Endothelial cell of umbilical vein (primary cell): ENCODE measurements at regions not wholly inside any gene's neighbourhood (a gene's known extent, or its start where the extent isn't known, plus 50 kb on each side); places are given as distances from the start of the nearest gene placed in this dataset.

Source experiments
- BruUV-seq: library from RNA; stranded (reverse); fragments of 400-500 nt; replicated peaks from 2 replicates; lab custom pipeline; 2021; lab: Mats Ljungman, UMichigan
- CTCF ChIA-PET: fragments of 300-600, 350-600 bp; sonication (Branson Sonifier 250); formaldehyde crosslinking; loops from one replicate; lab custom pipeline; 2021; ENCODE audit warnings: antibody characterized with exemption, inconsistent platforms; lab: Charles Lee
- POLR2A ChIA-PET: fragments of 300-600, 350-600 bp; sonication (Branson Sonifier 250); formaldehyde crosslinking; loops from one replicate; lab custom pipeline; 2021; ENCODE audit warnings: antibody characterized with exemption, inconsistent platforms; lab: Charles Lee
- DNase-seq: peaks from one replicate; pipeline ENCODE4 v3.0.0-alpha.2; 2011; ENCODE audit warnings: low read depth, low spot score
- FAIRE-seq: peaks from 2 replicates; lab custom pipeline; 2011; peaks lifted over from hg19 to GRCh38; lab: Jason Lieb, UNC
- H2AFZ ChIP-seq: 2 replicates; pipeline ENCODE4 v1.6.0; 2012; ENCODE audit warnings: low read depth, low read length, control low read depth, inconsistent platforms
- H3K27ac ChIP-seq: 2 replicates; pipeline ENCODE4 v1.5.1; 2011; ENCODE audit warnings: low read depth, mild to moderate bottlenecking, control low read depth, low read length, moderate library complexity; ENCODE audit not compliant: insufficient read depth
- H3K27me3 ChIP-seq, 2 experiments: 2 replicates each; pipeline versions ENCODE4 v1.6.0 to v1.6.1; 2011; ENCODE audit warnings: low read length in 2 of 2, mixed read lengths in 1 of 2; ENCODE audit not compliant: control insufficient read depth in 2 of 2, insufficient read depth in 2 of 2
- H3K36me3 ChIP-seq, 2 experiments: 2 replicates in 1 of 2; 3 replicates in 1 of 2; pipeline ENCODE4 v1.5.1; 2011; ENCODE audit warnings: low read length in 2 of 2, mild to moderate bottlenecking in 1 of 2, moderate library complexity in 1 of 2; ENCODE audit not compliant: control insufficient read depth in 2 of 2, insufficient read depth in 2 of 2; ENCODE audit errors: extremely low read depth in 1 of 2
- H3K4me1 ChIP-seq: 3 replicates; pipeline ENCODE4 v1.5.1; 2011; ENCODE audit warnings: mild to moderate bottlenecking, low read length; ENCODE audit not compliant: control insufficient read depth, insufficient read depth; ENCODE audit errors: extremely low read depth
- H3K4me2 ChIP-seq: 2 replicates; pipeline ENCODE4 v1.6.1; 2011; ENCODE audit warnings: low read length, control low read depth, mixed read lengths; ENCODE audit not compliant: insufficient read depth
- H3K4me3 ChIP-seq, 3 experiments: fragments of 200-600 bp in 1 of 3; sonication (generic), shearing (Covaris generic) in 1 of 3; replicated peaks in 1 of 3; 2 replicates each; pipeline ENCODE4 v1.5.1; 2011 to 2016; ENCODE audit warnings: control low read depth in 3 of 3, low read length in 3 of 3, mild to moderate bottlenecking in 2 of 3, inconsistent platforms in 1 of 3, low read depth in 1 of 3, moderate library complexity in 1 of 3; ENCODE audit not compliant: insufficient read depth in 1 of 3
- H3K79me2 ChIP-seq: 2 replicates; pipeline ENCODE4 v1.6.0; 2012; ENCODE audit warnings: low read length, inconsistent platforms; ENCODE audit not compliant: control insufficient read depth, insufficient read depth
- H3K9ac ChIP-seq: replicated peaks from 2 replicates; pipeline ENCODE3; 2011; ENCODE audit warnings: low read length, control low read depth; ENCODE audit not compliant: insufficient read depth; ENCODE audit errors: extremely low read depth
- H3K9me1 ChIP-seq: replicated peaks from 3 replicates; pipeline ENCODE4 v1.6.0; 2011; ENCODE audit warnings: mild to moderate bottlenecking, low read length; ENCODE audit not compliant: control insufficient read depth, insufficient read depth; ENCODE audit errors: extremely low read depth
- H3K9me3 ChIP-seq: replicated peaks from 2 replicates; pipeline ENCODE4 v1.5.1; 2012; ENCODE audit warnings: low read length, inconsistent platforms; ENCODE audit not compliant: control insufficient read depth, insufficient read depth
- H4K20me1 ChIP-seq: replicated peaks from 2 replicates; pipeline ENCODE3; 2011; ENCODE audit warnings: mild to moderate bottlenecking, low read length; ENCODE audit not compliant: control insufficient read depth, insufficient read depth; ENCODE audit errors: extremely low read depth
- FOS ChIP-seq: IDR thresholded peaks from 2 replicates; pipeline ENCODE4 v1.6.1; 2011; ENCODE audit warnings: mild to moderate bottlenecking, low read length, moderate library complexity, borderline replicate concordance; ENCODE audit not compliant: insufficient read depth
- GATA2 ChIP-seq: IDR thresholded peaks from 2 replicates; pipeline ENCODE4 v1.7.0; 2011; ENCODE audit warnings: low read depth, mild to moderate bottlenecking, moderate library complexity, mixed read lengths, low read length; ENCODE audit not compliant: insufficient read length, insufficient read depth
- JUN ChIP-seq: IDR thresholded peaks from 2 replicates; pipeline ENCODE4 v1.6.1; 2011; ENCODE audit warnings: borderline replicate concordance, low read depth; ENCODE audit not compliant: insufficient read length, insufficient read depth
- dilution Hi-C: fragments of 300-500 bp; cut with MboI; formaldehyde crosslinking; loops from one replicate; pipeline ENCODE4 v1.15.0; 2019; ENCODE audit warnings: low sequenced_read_pairs; ENCODE audit not compliant: extremely low pct_ligation_motif_present
- intact Hi-C: fragments of 100-400 bp; cut with micrococcal nuclease; formaldehyde crosslinking; loops from one replicate; pipeline ENCODE4 v1.10.0; 2022

DNA sequence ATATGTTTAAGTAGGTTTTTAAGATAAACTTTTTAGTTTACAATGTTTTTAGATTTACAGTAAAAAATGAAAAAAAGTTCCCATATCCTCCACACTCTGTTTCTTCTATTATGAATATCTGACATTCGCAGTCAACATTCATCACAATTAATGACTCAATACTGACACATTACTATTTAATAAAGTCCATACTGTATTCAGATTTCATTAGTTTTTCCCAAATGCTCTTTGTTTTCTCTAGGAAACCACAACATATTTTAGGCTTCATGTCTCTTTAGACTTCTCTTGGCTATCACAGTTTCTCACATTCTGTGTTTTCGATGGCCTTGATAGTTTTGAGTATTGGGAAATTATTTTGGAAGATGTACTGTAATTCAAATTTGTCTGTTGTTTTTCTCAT, 399.8 kb downstream of the SLC6A15 start:
- Histone ChIP-seq H2AFZ (no peak overlapping the region), H3K27me3 (no peaks in the 10 kb centered on the region), H3K79me2 (no peaks in the 10 kb centered on the region), H3K4me3 (no peak overlapping the region), H4K20me1 (no peaks in the 10 kb centered on the region), H3K9ac (no peak overlapping the region), H3K4me2 (no peak overlapping the region), H3K4me1 (no peaks in the 10 kb centered on the region), H3K9me3 (no peaks in the 10 kb centered on the region), H3K27ac (no peak overlapping the region), H3K9me1 (no peaks in the 10 kb centered on the region), H3K36me3 (no peaks in the 10 kb centered on the region)
- CTCF ChIA-PET: interaction anchor here (2.1 kb wide), 1 partner anchor 9 kb away, joined by 7 read pairs; no protein-coding TSS in a partner anchor
- POLR2A ChIA-PET: no interaction called here
- DNase-seq: no peak
- BruUV-seq: no TSS peak
- TF ChIP-seq JUN: no peak
- TF ChIP-seq FOS: peak; percentile 34
- intact Hi-C loops (no loop called here), dilution Hi-C loops (no loop called here)
- peak; percentile 26 for FAIRE-seq

DNA sequence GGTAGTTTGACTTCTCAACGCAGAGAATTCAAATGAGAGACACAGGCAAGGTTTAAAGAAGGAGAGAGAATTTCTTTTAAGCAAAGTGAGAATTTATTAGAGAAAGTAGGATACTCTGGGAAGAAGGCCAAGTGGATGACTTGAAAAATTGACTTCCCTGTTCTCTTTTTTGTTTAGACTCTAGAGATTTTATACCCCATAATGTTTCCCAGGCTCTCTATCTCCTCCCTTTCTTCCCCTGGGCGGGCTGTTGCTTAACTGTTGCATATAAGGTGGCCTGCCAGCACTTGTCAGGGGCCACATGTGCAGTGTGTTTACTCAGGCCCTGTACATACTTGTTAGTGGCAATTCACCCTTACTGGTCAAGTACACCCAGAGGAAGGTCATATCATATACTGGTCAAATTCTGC, 403.7 kb downstream of the SLC6A15 start:
- H3K27me3 ChIP-seq: no peaks in the 10 kb centered on the region
- CTCF ChIA-PET: interaction anchor here (1.0 to 1.3 kb wide), 2 partner anchors 11 to 13 kb away, joined by 3 read pairs; no protein-coding TSS in a partner anchor
- POLR2A ChIA-PET: no interaction called here
- dilution Hi-C loops: no loop called here
- H3K4me3 ChIP-seq: no peak overlapping the region
- no peaks in the 10 kb centered on the region for H3K9me1 ChIP-seq
- H2AFZ ChIP-seq: no peak overlapping the region
- H3K79me2 ChIP-seq: no peaks in the 10 kb centered on the region
- no peak overlapping the region for H3K27ac ChIP-seq
- no peak overlapping the region for H3K9ac ChIP-seq
- TF ChIP-seq JUN (no peak), GATA2 (no peak), FOS (no peak)
- no peak for DNase-seq
- intact Hi-C loops: no loop called here
- no peak overlapping the region for H3K4me2 ChIP-seq
- FAIRE-seq: no peak
- no peaks in the 10 kb centered on the region for H3K4me1 ChIP-seq
- H3K9me3 ChIP-seq: no peaks in the 10 kb centered on the region
- no peaks in the 10 kb centered on the region for H4K20me1 ChIP-seq
- no peaks in the 10 kb centered on the region for H3K36me3 ChIP-seq
- no TSS peak for BruUV-seq
